ENCODE measurements at regions not wholly inside any gene's neighbourhood (a gene's known extent, or its start where the extent isn't known, plus 50 kb on each side); places are given as distances from the start of the nearest gene placed in this dataset.

DNA sequence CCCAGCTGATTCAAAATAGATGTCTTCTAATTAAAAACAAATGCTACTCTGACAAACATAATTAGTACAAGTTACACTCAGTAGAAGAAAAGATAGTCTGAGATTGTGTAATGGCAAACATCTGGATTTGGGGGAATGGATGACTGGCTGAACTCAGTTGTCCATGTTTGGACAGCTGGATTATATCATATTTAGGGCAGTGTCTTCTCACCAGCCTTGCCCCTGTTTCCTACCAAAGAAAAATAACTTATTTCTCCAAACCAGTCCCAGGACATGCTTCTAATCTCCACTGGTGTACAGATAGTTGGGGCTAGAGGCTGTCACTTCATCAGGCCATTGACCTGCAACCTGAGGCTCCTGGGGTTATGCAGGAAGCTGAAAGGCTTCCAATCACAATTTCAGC, 237.3 kb downstream of the USP46 start:
- TF ChIP-seq JUND (IDR thresholded peaks at IDR 0.05) (no peak), EGR1 (IDR thresholded peaks at IDR 0.05; ENCODE audit: low read depth in 2 of 2) (no peak)
- TF ChIP-seq, protein P1, sequence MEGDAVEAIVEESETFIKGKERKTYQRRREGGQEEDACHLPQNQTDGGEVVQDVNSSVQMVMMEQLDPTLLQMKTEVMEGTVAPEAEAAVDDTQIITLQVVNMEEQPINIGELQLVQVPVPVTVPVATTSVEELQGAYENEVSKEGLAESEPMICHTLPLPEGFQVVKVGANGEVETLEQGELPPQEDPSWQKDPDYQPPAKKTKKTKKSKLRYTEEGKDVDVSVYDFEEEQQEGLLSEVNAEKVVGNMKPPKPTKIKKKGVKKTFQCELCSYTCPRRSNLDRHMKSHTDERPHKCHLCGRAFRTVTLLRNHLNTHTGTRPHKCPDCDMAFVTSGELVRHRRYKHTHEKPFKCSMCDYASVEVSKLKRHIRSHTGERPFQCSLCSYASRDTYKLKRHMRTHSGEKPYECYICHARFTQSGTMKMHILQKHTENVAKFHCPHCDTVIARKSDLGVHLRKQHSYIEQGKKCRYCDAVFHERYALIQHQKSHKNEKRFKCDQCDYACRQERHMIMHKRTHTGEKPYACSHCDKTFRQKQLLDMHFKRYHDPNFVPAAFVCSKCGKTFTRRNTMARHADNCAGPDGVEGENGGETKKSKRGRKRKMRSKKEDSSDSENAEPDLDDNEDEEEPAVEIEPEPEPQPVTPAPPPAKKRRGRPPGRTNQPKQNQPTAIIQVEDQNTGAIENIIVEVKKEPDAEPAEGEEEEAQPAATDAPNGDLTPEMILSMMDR (IDR thresholded peaks at IDR 0.05; ENCODE audit: low read depth, low read length, missing input control) = no peak

Data from liver (tissue), 3 donors.